ENCODE measurements at regions not wholly inside any gene's neighbourhood (a gene's known extent, or its start where the extent isn't known, plus 50 kb on each side); places are given as distances from the start of the nearest gene placed in this dataset.

DNA sequence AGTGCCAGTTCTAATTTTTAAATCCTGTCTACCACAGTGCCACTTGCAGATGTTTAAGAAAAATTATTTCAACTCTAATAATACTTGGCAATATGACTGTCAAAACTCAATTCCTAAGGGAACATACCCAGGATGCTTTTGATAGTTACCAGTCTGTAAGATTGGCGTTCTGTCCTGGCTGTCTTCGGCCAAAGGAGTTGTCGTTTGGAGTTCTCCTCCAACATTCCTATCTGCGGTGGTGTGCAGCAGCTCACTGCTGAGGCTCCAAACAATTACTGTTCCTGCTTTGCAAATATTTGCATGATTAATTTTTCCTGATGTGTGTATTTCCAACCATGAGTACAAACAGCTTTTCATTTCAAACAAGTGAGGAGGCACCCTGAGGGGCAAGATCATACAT lies 330.8 kb upstream of the DPH6 start:
- H3K4me3 ChIP-seq (ENCODE audit: control extremely low read depth in 1 of 5, extremely low read depth in 1 of 5, insufficient read depth in 1 of 5, low read depth in 2 of 5, low read length in 4 of 5), result no peak overlapping the region
- no peaks in the 10 kb centered on the region for H3K27me3 ChIP-seq (replicated peaks in 1 of 4; ENCODE audit: control extremely low read depth in 1 of 4, control insufficient read depth in 3 of 4, insufficient read depth in 4 of 4, low read length in 3 of 4)
- H3K9me3 ChIP-seq (ENCODE audit: control extremely low read depth in 1 of 3, control insufficient read depth in 2 of 3, insufficient read depth in 1 of 3, low read length in 2 of 3), result peaks cover 0 to 3% (median 0%) of the 10 kb centered on the region in 3 donors
- DNase-seq (no peak), ATAC-seq (ENCODE audit: low read depth) (no peak)
- no peaks in the 10 kb centered on the region for H4K20me1 ChIP-seq (ENCODE audit: control insufficient read depth, insufficient read depth, low read length, poor library complexity, severe bottlenecking)
- Mint-ChIP-seq H3K9me3 (ENCODE audit: insufficient read depth) (peaks cover 4% of the 10 kb centered on the region), H3K27me3 (no peaks in the 10 kb centered on the region), H3K4me3 (no peak overlapping the region), H3K27ac (no peak overlapping the region), H3K4me1 (no peaks in the 10 kb centered on the region)
- H3K4me1 ChIP-seq (ENCODE audit: control insufficient read depth in 2 of 2, insufficient read depth in 2 of 2, low read length in 2 of 2), result no peaks in the 10 kb centered on the region
- H3K4me2 ChIP-seq (replicated peaks; ENCODE audit: low read depth, low read length, poor library complexity, severe bottlenecking), result no peak overlapping the region
- H3K79me2 ChIP-seq (ENCODE audit: control insufficient read depth, insufficient read depth, low read length), result no peaks in the 10 kb centered on the region
- no peak overlapping the region for H3K9ac ChIP-seq (ENCODE audit: low read length)
- intact Hi-C loops (cut with micrococcal nuclease), result no loop called here
- no peaks in the 10 kb centered on the region for H3K36me3 ChIP-seq (replicated peaks in 1 of 2; ENCODE audit: control extremely low read depth in 1 of 2, control insufficient read depth in 1 of 2, extremely low read depth in 1 of 2, insufficient read depth in 2 of 2, low read length in 1 of 2)
- TF ChIP-seq CTCF (IDR thresholded peaks at IDR 0.05) (no peak), EZH2 (IDR thresholded peaks at IDR 0.05; ENCODE audit: borderline replicate concordance, insufficient read depth, low read depth, low read length, poor library complexity, severe bottlenecking) (no peak)
- H3K27ac ChIP-seq (ENCODE audit: low read length in 2 of 2), result no peak overlapping the region
- no CpG with 5 or more reads among the region's 4 CpGs for WGBS (ENCODE audit: insufficient coverage)
- ChIA-PET POLR2A (no interaction called here), CTCF (no interaction called here)
- H2AFZ ChIP-seq (ENCODE audit: insufficient read depth, low read depth, low read length, poor library complexity, severe bottlenecking), result no peak overlapping the region

DNA sequence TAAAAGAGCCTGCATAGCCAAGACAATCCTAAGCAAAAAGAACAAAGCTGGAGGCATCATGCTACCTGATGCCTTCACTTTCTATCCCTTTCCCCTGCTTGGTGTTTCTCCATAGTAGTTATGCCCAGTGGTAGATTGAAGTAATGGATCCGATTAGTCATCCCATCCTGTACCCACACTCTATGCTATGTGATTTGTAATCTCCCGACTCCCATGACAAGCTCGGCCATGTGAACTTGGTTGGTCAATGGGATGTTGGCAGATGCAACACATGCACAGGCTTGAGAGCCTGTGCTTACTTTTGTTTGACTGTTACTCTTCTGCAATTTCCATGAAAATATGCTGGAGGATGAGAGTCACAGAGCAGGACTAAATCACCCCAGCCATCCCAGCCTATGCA lies 334.9 kb upstream of the DPH6 start:
- no peak overlapping the region for H3K27ac Mint-ChIP-seq
- no peak for ATAC-seq (ENCODE audit: low read depth)

More for the DNA sequence above, 334.9 kb upstream of the DPH6 start:
- Histone ChIP-seq H3K9ac (ENCODE audit: low read length) (no peak overlapping the region), H3K27me3 (replicated peaks in 1 of 4; ENCODE audit: control extremely low read depth in 1 of 4, control insufficient read depth in 3 of 4, insufficient read depth in 4 of 4, low read length in 3 of 4) (no peaks in the 10 kb centered on the region), H4K20me1 (ENCODE audit: control insufficient read depth, insufficient read depth, low read length, poor library complexity, severe bottlenecking) (no peaks in the 10 kb centered on the region), H3K27ac (ENCODE audit: low read length in 2 of 2) (no peak overlapping the region), H3K79me2 (ENCODE audit: control insufficient read depth, insufficient read depth, low read length) (no peaks in the 10 kb centered on the region), H3K4me3 (ENCODE audit: control extremely low read depth in 1 of 5, extremely low read depth in 1 of 5, insufficient read depth in 1 of 5, low read depth in 2 of 5, low read length in 4 of 5) (no peak overlapping the region), H3K9me3 (ENCODE audit: control extremely low read depth in 1 of 3, control insufficient read depth in 2 of 3, insufficient read depth in 1 of 3, low read length in 2 of 3) (peaks cover 0 to 3% (median 0%) of the 10 kb centered on the region in 3 donors), H3K4me1 (ENCODE audit: control insufficient read depth in 2 of 2, insufficient read depth in 2 of 2, low read length in 2 of 2) (no peaks in the 10 kb centered on the region), H3K36me3 (replicated peaks in 1 of 2; ENCODE audit: control extremely low read depth in 1 of 2, control insufficient read depth in 1 of 2, extremely low read depth in 1 of 2, insufficient read depth in 2 of 2, low read length in 1 of 2) (no peaks in the 10 kb centered on the region), H2AFZ (ENCODE audit: insufficient read depth, low read depth, low read length, poor library complexity, severe bottlenecking) (no peak overlapping the region), H3K4me2 (replicated peaks; ENCODE audit: low read depth, low read length, poor library complexity, severe bottlenecking) (no peak overlapping the region)
- Mint-ChIP-seq H3K9me3 (ENCODE audit: insufficient read depth) (peaks cover 4% of the 10 kb centered on the region), H3K4me1 (no peaks in the 10 kb centered on the region), H3K27me3 (no peaks in the 10 kb centered on the region), H3K4me3 (no peak overlapping the region)
- no CpG with 5 or more reads among the region's 3 CpGs for WGBS (ENCODE audit: insufficient coverage)
- TF ChIP-seq EZH2 (IDR thresholded peaks at IDR 0.05; ENCODE audit: borderline replicate concordance, insufficient read depth, low read depth, low read length, poor library complexity, severe bottlenecking) (no peak), CTCF (IDR thresholded peaks at IDR 0.05) (no peak)
- intact Hi-C loops (cut with micrococcal nuclease), result no loop called here
- DNase-seq, result no peak
- ChIA-PET POLR2A (no interaction called here), CTCF (no interaction called here)
